ENCODE measurements at regions not wholly inside any gene's neighbourhood (a gene's known extent, or its start where the extent isn't known, plus 50 kb on each side); places are given as distances from the start of the nearest gene placed in this dataset.

DNA sequence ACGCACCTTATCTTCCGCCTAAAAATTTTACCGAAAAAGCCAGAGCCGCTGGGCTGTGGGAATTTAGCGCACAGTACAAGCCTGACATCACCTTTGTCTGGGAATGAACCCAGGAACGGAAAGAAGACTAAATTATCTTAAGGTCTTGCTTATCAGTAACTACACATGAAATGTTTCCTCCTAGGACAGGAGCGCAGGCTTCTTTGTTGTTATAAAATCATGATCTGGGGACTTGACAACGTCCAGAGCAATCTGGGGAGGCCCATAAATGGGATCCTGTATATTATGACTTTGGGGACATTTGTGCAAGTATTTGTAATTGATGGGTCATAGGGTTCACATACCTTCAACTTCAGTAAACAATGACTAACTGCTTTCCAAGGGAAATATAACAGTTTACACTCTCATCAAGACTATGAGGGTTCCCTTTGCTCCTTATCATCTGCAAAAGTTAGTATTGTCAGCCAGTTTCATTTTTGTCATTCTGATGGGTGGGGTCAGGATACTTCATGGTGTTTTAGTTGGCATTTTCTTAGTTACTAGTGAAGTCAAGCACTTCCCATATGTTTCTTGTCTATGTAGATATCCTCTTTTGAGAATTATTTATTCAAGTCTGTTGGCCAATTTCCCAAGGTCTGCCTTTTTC, 213.9 kb upstream of the PFN2 start:
- TF ChIP-seq MXI1 (IDR thresholded peaks at IDR 0.05; ENCODE audit: low read depth, low read length) = no peak
- TF ChIP-seq, protein P1, sequence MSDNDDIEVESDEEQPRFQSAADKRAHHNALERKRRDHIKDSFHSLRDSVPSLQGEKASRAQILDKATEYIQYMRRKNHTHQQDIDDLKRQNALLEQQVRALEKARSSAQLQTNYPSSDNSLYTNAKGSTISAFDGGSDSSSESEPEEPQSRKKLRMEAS (IDR thresholded peaks at IDR 0.05; ENCODE audit: low read depth, low read length) = no peak
- no peak for TF ChIP-seq POLR2AphosphoS5 (IDR thresholded peaks at IDR 0.05; ENCODE audit: low read length)
- TF ChIP-seq, protein P2, sequence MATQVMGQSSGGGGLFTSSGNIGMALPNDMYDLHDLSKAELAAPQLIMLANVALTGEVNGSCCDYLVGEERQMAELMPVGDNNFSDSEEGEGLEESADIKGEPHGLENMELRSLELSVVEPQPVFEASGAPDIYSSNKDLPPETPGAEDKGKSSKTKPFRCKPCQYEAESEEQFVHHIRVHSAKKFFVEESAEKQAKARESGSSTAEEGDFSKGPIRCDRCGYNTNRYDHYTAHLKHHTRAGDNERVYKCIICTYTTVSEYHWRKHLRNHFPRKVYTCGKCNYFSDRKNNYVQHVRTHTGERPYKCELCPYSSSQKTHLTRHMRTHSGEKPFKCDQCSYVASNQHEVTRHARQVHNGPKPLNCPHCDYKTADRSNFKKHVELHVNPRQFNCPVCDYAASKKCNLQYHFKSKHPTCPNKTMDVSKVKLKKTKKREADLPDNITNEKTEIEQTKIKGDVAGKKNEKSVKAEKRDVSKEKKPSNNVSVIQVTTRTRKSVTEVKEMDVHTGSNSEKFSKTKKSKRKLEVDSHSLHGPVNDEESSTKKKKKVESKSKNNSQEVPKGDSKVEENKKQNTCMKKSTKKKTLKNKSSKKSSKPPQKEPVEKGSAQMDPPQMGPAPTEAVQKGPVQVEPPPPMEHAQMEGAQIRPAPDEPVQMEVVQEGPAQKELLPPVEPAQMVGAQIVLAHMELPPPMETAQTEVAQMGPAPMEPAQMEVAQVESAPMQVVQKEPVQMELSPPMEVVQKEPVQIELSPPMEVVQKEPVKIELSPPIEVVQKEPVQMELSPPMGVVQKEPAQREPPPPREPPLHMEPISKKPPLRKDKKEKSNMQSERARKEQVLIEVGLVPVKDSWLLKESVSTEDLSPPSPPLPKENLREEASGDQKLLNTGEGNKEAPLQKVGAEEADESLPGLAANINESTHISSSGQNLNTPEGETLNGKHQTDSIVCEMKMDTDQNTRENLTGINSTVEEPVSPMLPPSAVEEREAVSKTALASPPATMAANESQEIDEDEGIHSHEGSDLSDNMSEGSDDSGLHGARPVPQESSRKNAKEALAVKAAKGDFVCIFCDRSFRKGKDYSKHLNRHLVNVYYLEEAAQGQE (IDR thresholded peaks at IDR 0.05; ENCODE audit: low read depth, low read length) = no peak
